Lung (tissue), 11 donors: ENCODE measurements at regions not wholly inside any gene's neighbourhood (a gene's known extent, or its start where the extent isn't known, plus 50 kb on each side); places are given as distances from the start of the nearest gene placed in this dataset.
"Not testable (repeated sequence)": the region's sequence is repeated elsewhere in the genome, so short reads cannot be mapped to it uniquely, and the experiment has no call there.

ENCODE experiments used
- ATAC-seq: fragments of 200-7000 bp; cut with Tn5 transposase; one replicate; pipeline ENCODE4 v1.9.1; 2020; ENCODE audit warnings: moderate number of reproducible peaks; ENCODE audit not compliant: insufficient read depth, low FRiP score
- DNase-seq, 3 donors: peaks; one replicate each; pipeline ENCODE4 v3.0.0-alpha.2; 2013 to 2017
- H3K27ac ChIP-seq, 2 donors: one replicate each; pipeline ENCODE4 v1.5.1; 2013; ENCODE audit warnings: mild to moderate bottlenecking in 2 of 2, moderate library complexity in 2 of 2, control low read depth in 1 of 2, inconsistent platforms in 1 of 2, low read depth in 1 of 2, low read length in 1 of 2
- H3K27me3 ChIP-seq, 3 donors: one replicate each; pipeline ENCODE4 v1.5.1; 2013; ENCODE audit warnings: low read length in 2 of 3; ENCODE audit not compliant: control insufficient read depth in 3 of 3, insufficient read depth in 3 of 3
- H3K36me3 ChIP-seq, 4 donors: one replicate each; pipeline ENCODE4 v1.5.1; 2013; ENCODE audit warnings: low read length in 4 of 4, mild to moderate bottlenecking in 1 of 4, moderate library complexity in 1 of 4; ENCODE audit not compliant: control insufficient read depth in 4 of 4, insufficient read depth in 4 of 4
- H3K4me1 ChIP-seq, 5 donors: one replicate each; pipeline ENCODE4 v1.5.1; 2013; ENCODE audit warnings: low read length in 5 of 5, mild to moderate bottlenecking in 2 of 5, moderate library complexity in 1 of 5; ENCODE audit not compliant: control insufficient read depth in 5 of 5, insufficient read depth in 5 of 5
- H3K4me3 ChIP-seq: one replicate; pipeline ENCODE4 v1.5.1; 2013; ENCODE audit warnings: mild to moderate bottlenecking, control low read depth, moderate library complexity
- H3K9ac ChIP-seq, 2 donors: one replicate each; pipeline ENCODE4 v1.5.1; 2013; ENCODE audit warnings: low read length in 2 of 2, control low read depth in 1 of 2; ENCODE audit not compliant: insufficient read depth in 1 of 2
- H3K9me3 ChIP-seq, 4 donors: one replicate each; pipeline ENCODE4 v1.5.1; 2013; ENCODE audit warnings: low read length in 3 of 4, mild to moderate bottlenecking in 1 of 4, moderate library complexity in 1 of 4; ENCODE audit not compliant: control insufficient read depth in 4 of 4, insufficient read depth in 3 of 4
- CTCF ChIP-seq: IDR thresholded peaks from 2 replicates; pipeline ENCODE4 v1.5.1; 2012; ENCODE audit warnings: mild to moderate bottlenecking; ENCODE audit errors: control extremely low read depth, extremely low read depth
- WGBS, 2 donors: extraction: QIAGEN DNeasy Blood & Tissue Kit; methylation state at CpG; one replicate each; pipeline ENCODE4 v1.1.7; 2013; 5-methylcytosine and 5-hydroxymethylcytosine counted together
- donor health status: control.
- donor health status: control.
- donor health status: Bipolar disorder and iron deficiency.
- donor health status: healthy.
- donor health status: DM: yes; HTN: yes; CAD: no.

- DNase-seq = peak in 2 of 3 donors; percentile 32 to 39
- H3K9me3 ChIP-seq = no peaks in the 10 kb centered on the region
- no peak overlapping the region for H3K27ac ChIP-seq
- H3K27me3 ChIP-seq = no peaks in the 10 kb centered on the region
- H3K4me1 ChIP-seq = peaks cover 0 to 10% (median 0%) of the 10 kb centered on the region in 5 donors
- no peaks in the 10 kb centered on the region for H3K36me3 ChIP-seq
- H3K4me3 ChIP-seq = no peak overlapping the region
- no peak for ATAC-seq
- TF ChIP-seq CTCF = no peak
- WGBS, 2 donors = 44 to 56% methylated on average over 1 of the region's 1 CpG
- no peak overlapping the region for H3K9ac ChIP-seq
Observed at GRCh38 chr5:44089424-44090144, 299.6 kb downstream of the FGF10 start.

DNA sequence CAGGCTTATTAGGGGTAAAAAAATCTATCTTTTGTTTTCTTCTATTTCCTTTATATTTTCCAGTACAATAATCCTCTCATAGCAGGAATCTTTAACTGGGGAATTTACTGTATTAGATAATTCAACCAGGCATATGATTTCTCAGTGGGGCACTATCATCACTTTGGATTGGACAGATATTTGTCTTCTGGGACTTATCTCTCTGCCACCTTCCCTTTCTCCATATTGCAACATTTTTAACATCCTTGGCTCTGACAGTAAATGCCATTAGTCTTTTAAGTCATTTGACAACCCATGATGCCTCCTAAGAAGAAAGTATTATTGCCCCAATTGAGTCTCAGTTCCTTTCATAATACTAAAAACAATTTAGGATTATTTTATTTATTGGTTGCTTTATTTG lies 304.1 kb downstream of the FGF10 start:
- no peak overlapping the region for H3K9ac ChIP-seq
- TF ChIP-seq CTCF = no peak
- H3K9me3 ChIP-seq = no peaks in the 10 kb centered on the region
- no peak overlapping the region for H3K27ac ChIP-seq
- no peaks in the 10 kb centered on the region for H3K27me3 ChIP-seq
- H3K36me3 ChIP-seq = no peaks in the 10 kb centered on the region
- ATAC-seq (no peak), DNase-seq (no peak)
- no peak overlapping the region for H3K4me3 ChIP-seq
- peaks cover 0 to 10% (median 0%) of the 10 kb centered on the region in 5 donors for H3K4me1 ChIP-seq

- not testable (repeated sequence) for H3K36me3 ChIP-seq, ATAC-seq, H3K9ac ChIP-seq, DNase-seq, H3K27ac ChIP-seq, H3K9me3 ChIP-seq, H3K4me3 ChIP-seq, H3K4me1 ChIP-seq
- WGBS, 2 donors = 97% methylated on average over 21 of the region's 21 CpGs
- H3K27me3 ChIP-seq = peaks cover 0 to 13% (median 0%) of the 10 kb centered on the region in 3 donors
Observed at GRCh38 chr5:44074547-44074946, 314.7 kb downstream of the FGF10 start.

DNA sequence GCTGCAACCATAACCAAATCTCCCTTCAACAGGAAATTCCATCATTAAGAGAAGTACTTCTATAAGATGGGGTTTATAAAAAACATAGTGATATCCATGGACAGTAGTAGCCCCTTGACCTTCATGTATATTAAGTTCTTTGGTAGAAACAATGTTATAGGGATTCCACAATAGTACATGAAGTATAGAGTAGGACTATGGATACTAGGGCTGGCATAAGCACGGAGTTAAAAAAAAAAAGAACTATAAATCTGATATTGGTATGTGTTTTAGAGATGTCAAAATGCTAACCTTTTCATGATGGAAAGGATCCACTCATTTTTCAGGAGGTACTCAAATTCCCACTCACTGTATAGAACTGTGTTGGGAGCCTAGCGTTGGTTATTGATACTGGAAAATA lies 337.6 kb downstream of the FGF10 start:
- 90 to 91% methylated on average over 2 of the region's 2 CpGs for WGBS, 2 donors
- H3K27me3 ChIP-seq = no peaks in the 10 kb centered on the region
- no peak for TF ChIP-seq CTCF
- H3K36me3 ChIP-seq = no peaks in the 10 kb centered on the region
- ATAC-seq = no peak
- H3K9ac ChIP-seq = no peak overlapping the region
- peaks cover 0 to 8% (median 4%) of the 10 kb centered on the region in 5 donors for H3K4me1 ChIP-seq
- no peaks in the 10 kb centered on the region for H3K9me3 ChIP-seq
- H3K27ac ChIP-seq = no peak overlapping the region
- H3K4me3 ChIP-seq = no peak overlapping the region
- no peak for DNase-seq
